ENCODE measurements at regions not wholly inside any gene's neighbourhood (a gene's known extent, or its start where the extent isn't known, plus 50 kb on each side); places are given as distances from the start of the nearest gene placed in this dataset.

GRCh38 chr16:55044201-55044975, 113.7 kb downstream of the IRX5 start:
- H3K79me2 ChIP-seq (ENCODE audit: control insufficient read depth, insufficient read depth, low read length) = no peaks in the 10 kb centered on the region
- H3K27me3 ChIP-seq (ENCODE audit: control insufficient read depth, insufficient read depth, low read length) = no peaks in the 10 kb centered on the region
- no peak overlapping the region for H3K9ac ChIP-seq (ENCODE audit: insufficient read depth, low read length)
- H3K4me3 ChIP-seq (replicated peaks in 1 of 4; ENCODE audit: control extremely low read depth in 1 of 4, insufficient read depth in 1 of 4, low read depth in 3 of 4, low read length in 4 of 4) = no peak overlapping the region
- H3K27ac ChIP-seq (ENCODE audit: insufficient read depth, low read length) = no peak overlapping the region
- TF ChIP-seq EZH2 (IDR thresholded peaks at IDR 0.05; ENCODE audit: low read length, missing control alignments) = no peak
- H4K20me1 ChIP-seq (ENCODE audit: control insufficient read depth, extremely low read depth, insufficient read depth, low read length) = no peaks in the 10 kb centered on the region
- no peaks in the 10 kb centered on the region for H3K4me1 ChIP-seq (ENCODE audit: control insufficient read depth, extremely low read depth, insufficient read depth, low read length)
- H3K9me3 ChIP-seq (ENCODE audit: control insufficient read depth, insufficient read depth, low read depth, low read length) = no peaks in the 10 kb centered on the region
- H3K4me2 ChIP-seq (ENCODE audit: extremely low read depth, insufficient read depth, low read length) = no peak overlapping the region
- no peak overlapping the region for H2AFZ ChIP-seq (ENCODE audit: low read length)
- H3K36me3 ChIP-seq (ENCODE audit: control insufficient read depth, insufficient read depth, low read length) = no peaks in the 10 kb centered on the region
- no peak for DNase-seq (ENCODE audit: low read depth in 2 of 2)

DNA sequence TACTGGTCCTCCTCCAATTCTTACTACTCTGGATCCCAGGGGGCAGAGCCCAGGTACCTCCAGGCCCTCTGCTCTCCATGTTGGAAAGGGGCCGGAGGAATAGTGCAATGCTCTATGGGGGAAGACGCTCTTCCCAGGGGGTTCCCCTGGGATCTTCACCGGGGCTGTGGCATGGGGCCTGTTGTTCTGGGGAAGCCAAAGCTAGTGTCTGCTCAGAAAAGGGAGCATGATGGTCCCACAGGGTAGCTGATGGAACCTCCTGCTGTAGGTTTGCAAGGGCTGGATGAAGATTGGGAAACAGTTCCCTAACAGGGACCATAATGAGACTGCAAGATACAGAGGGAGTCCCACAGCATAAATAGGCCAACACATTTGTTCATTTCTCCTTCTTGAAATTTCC, 114.7 kb downstream of the IRX5 start:
- H3K4me1 ChIP-seq (ENCODE audit: control insufficient read depth, extremely low read depth, insufficient read depth, low read length) = no peaks in the 10 kb centered on the region
- H2AFZ ChIP-seq (ENCODE audit: low read length) = no peak overlapping the region
- H4K20me1 ChIP-seq (ENCODE audit: control insufficient read depth, extremely low read depth, insufficient read depth, low read length) = no peaks in the 10 kb centered on the region
- no peaks in the 10 kb centered on the region for H3K36me3 ChIP-seq (ENCODE audit: control insufficient read depth, insufficient read depth, low read length)
- H3K27me3 ChIP-seq (ENCODE audit: control insufficient read depth, insufficient read depth, low read length) = no peaks in the 10 kb centered on the region
- TF ChIP-seq EZH2 (IDR thresholded peaks at IDR 0.05; ENCODE audit: low read length, missing control alignments) = no peak
- no peak for TF ChIP-seq CTCF (conservative IDR thresholded peaks at IDR 0.05 in 1 of 2, IDR thresholded peaks at IDR 0.05 in 1 of 2; ENCODE audit: low read depth in 1 of 2, low read length in 2 of 2)
- no peaks in the 10 kb centered on the region for H3K79me2 ChIP-seq (ENCODE audit: control insufficient read depth, insufficient read depth, low read length)
- no peaks in the 10 kb centered on the region for H3K9me3 ChIP-seq (ENCODE audit: control insufficient read depth, insufficient read depth, low read depth, low read length)
- H3K27ac ChIP-seq (ENCODE audit: insufficient read depth, low read length) = no peak overlapping the region
- no peak overlapping the region for H3K4me2 ChIP-seq (ENCODE audit: extremely low read depth, insufficient read depth, low read length)
- no peak overlapping the region for H3K9ac ChIP-seq (ENCODE audit: insufficient read depth, low read length)
- DNase-seq (ENCODE audit: low read depth in 2 of 2) = no peak
- H3K4me3 ChIP-seq (replicated peaks in 1 of 4; ENCODE audit: control extremely low read depth in 1 of 4, insufficient read depth in 1 of 4, low read depth in 3 of 4, low read length in 4 of 4) = no peak overlapping the region

- TF ChIP-seq CTCF (conservative IDR thresholded peaks at IDR 0.05 in 1 of 2, IDR thresholded peaks at IDR 0.05 in 1 of 2; ENCODE audit: low read depth in 1 of 2, low read length in 2 of 2) = no peak
- TF ChIP-seq EZH2 (IDR thresholded peaks at IDR 0.05; ENCODE audit: low read length, missing control alignments) = no peak
- H3K4me2 ChIP-seq (ENCODE audit: extremely low read depth, insufficient read depth, low read length) = no peak overlapping the region
- H3K79me2 ChIP-seq (ENCODE audit: control insufficient read depth, insufficient read depth, low read length) = no peaks in the 10 kb centered on the region
- no peak for DNase-seq (ENCODE audit: low read depth in 2 of 2)
- no peaks in the 10 kb centered on the region for H3K27me3 ChIP-seq (ENCODE audit: control insufficient read depth, insufficient read depth, low read length)
- H4K20me1 ChIP-seq (ENCODE audit: control insufficient read depth, extremely low read depth, insufficient read depth, low read length) = no peaks in the 10 kb centered on the region
- no peak overlapping the region for H2AFZ ChIP-seq (ENCODE audit: low read length)
- no peaks in the 10 kb centered on the region for H3K4me1 ChIP-seq (ENCODE audit: control insufficient read depth, extremely low read depth, insufficient read depth, low read length)
- H3K36me3 ChIP-seq (ENCODE audit: control insufficient read depth, insufficient read depth, low read length) = no peaks in the 10 kb centered on the region
- H3K9ac ChIP-seq (ENCODE audit: insufficient read depth, low read length) = no peak overlapping the region
- H3K4me3 ChIP-seq (replicated peaks in 1 of 4; ENCODE audit: control extremely low read depth in 1 of 4, insufficient read depth in 1 of 4, low read depth in 3 of 4, low read length in 4 of 4) = no peak overlapping the region
- no peaks in the 10 kb centered on the region for H3K9me3 ChIP-seq (ENCODE audit: control insufficient read depth, insufficient read depth, low read depth, low read length)
- no peak overlapping the region for H3K27ac ChIP-seq (ENCODE audit: insufficient read depth, low read length)
Observed at GRCh38 chr16:55045756-55046460, 115.2 kb downstream of the IRX5 start.

All from fibroblast of lung (primary cell).